SIG-M5 treated with dmso at 0.1 percent for 504 hours (cell line): ENCODE measurements at regions not wholly inside any gene's neighbourhood (a gene's known extent, or its start where the extent isn't known, plus 50 kb on each side); places are given as distances from the start of the nearest gene placed in this dataset.

Experiments used
- DNase-seq: peaks from one replicate; lab custom pipeline; 2025; ENCODE audit not compliant: unreplicated experiment; lab: John Stamatoyannopoulos, UW

- no peak for DNase-seq
Observed at GRCh38 chr15:68500363-68501258, 68.6 kb upstream of the ITGA11 start.

- no peak for DNase-seq
Observed at GRCh38 chr15:68501259-68501591, 69.3 kb upstream of the ITGA11 start.

- DNase-seq, result no peak
Observed at GRCh38 chr15:68501616-68502015, 69.7 kb upstream of the ITGA11 start.

- no peak for DNase-seq
Observed at GRCh38 chr15:68502398-68502901, 70.5 kb upstream of the ITGA11 start.

- DNase-seq, result no peak
Observed at GRCh38 chr15:68503213-68503612, 71.2 kb upstream of the ITGA11 start.

GRCh38 chr15:68503791-68504680 lies 72.1 kb upstream of the ITGA11 start:
- no peak for DNase-seq

- no peak for DNase-seq
Observed at GRCh38 chr15:68504681-68505170, 72.8 kb upstream of the ITGA11 start.

GRCh38 chr15:68506071-68506470 lies 72.7 kb upstream of the CORO2B start:
- DNase-seq, result no peak

GRCh38 chr15:68507447-68507846 lies 71.3 kb upstream of the CORO2B start:
- DNase-seq, result no peak

GRCh38 chr15:68508485-68509189 lies 70.2 kb upstream of the CORO2B start:
- no peak for DNase-seq

- DNase-seq, result peak; percentile 4
Observed at GRCh38 chr15:68510558-68510957, 68.2 kb upstream of the CORO2B start.

- no peak for DNase-seq
Observed at GRCh38 chr15:68511073-68511991, 67.5 kb upstream of the CORO2B start.

GRCh38 chr15:68512052-68512451 lies 66.7 kb upstream of the CORO2B start:
- DNase-seq, result no peak

GRCh38 chr15:68512598-68512997 lies 66.2 kb upstream of the CORO2B start:
- no peak for DNase-seq

- DNase-seq, result no peak
Observed at GRCh38 chr15:68515371-68516095, 63.3 kb upstream of the CORO2B start.

- DNase-seq, result no peak
Observed at GRCh38 chr15:68517285-68517761, 61.5 kb upstream of the CORO2B start.

- no peak for DNase-seq
Observed at GRCh38 chr15:68518046-68518445, 60.7 kb upstream of the CORO2B start.

- DNase-seq, result no peak
Observed at GRCh38 chr15:68518785-68519430, 59.9 kb upstream of the CORO2B start.
